K562 (cell line): ENCODE measurements at regions not wholly inside any gene's neighbourhood (a gene's known extent, or its start where the extent isn't known, plus 50 kb on each side); places are given as distances from the start of the nearest gene placed in this dataset.

ENCODE experiments used
- ATF7 ChIP-seq: fragments of 450-650 bp; IDR thresholded peaks from 2 replicates; pipeline ENCODE4 v1.7.1; 2014; ENCODE audit warnings: mild to moderate bottlenecking, moderate library complexity
- CC2D1A ChIP-seq: fragments of 450-650 bp; IDR thresholded peaks from 2 replicates; pipeline ENCODE4 v1.6.1; 2017; ENCODE audit warnings: mild to moderate bottlenecking
- CREM ChIP-seq: IDR thresholded peaks from 2 replicates; pipeline ENCODE4 v1.6.1; 2014; ENCODE audit warnings: antibody characterized with exemption, low read depth
- CSDE1 ChIP-seq, 2 experiments: fragments of 450-650 bp; IDR thresholded peaks; 2 replicates each; pipeline ENCODE4 v1.6.1; 2016; ENCODE audit warnings: mild to moderate bottlenecking in 1 of 2
- CXXC5 ChIP-seq: fragments of 250-450 bp; sonication (Bioruptor Pico); IDR thresholded peaks from 2 replicates; pipeline ENCODE4 v1.8.0; 2022; ENCODE audit warnings: inconsistent platforms, mild to moderate bottlenecking, moderate library complexity
- ETV1 ChIP-seq: fragments of 450-650 bp; conservative IDR thresholded peaks from 2 replicates; pipeline ENCODE4 v1.6.1; 2016; ENCODE audit warnings: missing genetic modification characterization, control low read depth, low read depth, missing compliant biosample characterization
- MAFG ChIP-seq: fragments of 450-650 bp; conservative IDR thresholded peaks from 2 replicates; pipeline ENCODE4 v1.6.1; 2016; ENCODE audit warnings: missing genetic modification characterization, missing compliant biosample characterization
- MTA1 ChIP-seq: fragments of 450-650 bp; IDR thresholded peaks from 2 replicates; pipeline ENCODE4 v1.6.1; 2017; ENCODE audit warnings: borderline replicate concordance
- POLR3G ChIP-seq: IDR thresholded peaks from 2 replicates; pipeline ENCODE4 v1.6.1; 2011; ENCODE audit not compliant: insufficient read length, insufficient replicate concordance; ENCODE audit errors: extremely low read depth
- RAD21 ChIP-seq, 2 experiments: fragments of 250-450 bp in 1 of 2; fragments of 450-650 bp in 1 of 2; sonication (Bioruptor Pico) in 1 of 2; formaldehyde crosslinking in 1 of 2; IDR thresholded peaks in 1 of 2; conservative IDR thresholded peaks in 1 of 2; 2 replicates each; pipeline versions ENCODE4 v1.4.0 to v1.8.0; 2020 to 2022; ENCODE audit warnings: mild to moderate bottlenecking in 2 of 2, moderate library complexity in 1 of 2
- REST ChIP-seq, 2 experiments: fragments of 450-650 bp; formaldehyde crosslinking in 1 of 2; IDR thresholded peaks; 2 replicates each; pipeline versions ENCODE4 v1.4.0 to v1.6.1; 2014 to 2020; ENCODE audit warnings: mild to moderate bottlenecking in 2 of 2, borderline replicate concordance in 1 of 2, low read depth in 1 of 2
- SMC3 ChIP-seq: conservative IDR thresholded peaks from 2 replicates; pipeline ENCODE4 v1.6.1; 2011; ENCODE audit warnings: low read depth, low read length, improper control_type of control experiment; ENCODE audit not compliant: insufficient read depth
- TF ChIP-seq, protein P1 (sequence below): fragments of 450-650 bp; IDR thresholded peaks from 2 replicates; pipeline ENCODE4 v1.6.1; 2016; ENCODE audit warnings: mild to moderate bottlenecking
- TF ChIP-seq, protein P2 (sequence below): fragments of 450-650 bp; IDR thresholded peaks from 2 replicates; pipeline ENCODE4 v1.6.1; 2016
- TF ChIP-seq, protein P3 (sequence below): fragments of 450-650 bp; formaldehyde crosslinking; IDR thresholded peaks from 2 replicates; pipeline ENCODE4 v1.4.0; 2020; ENCODE audit warnings: mild to moderate bottlenecking, moderate library complexity

GRCh38 chr3:152183473-152183872 lies 85.3 kb upstream of the MBNL1 start (continued):
- TF ChIP-seq, protein P1, sequence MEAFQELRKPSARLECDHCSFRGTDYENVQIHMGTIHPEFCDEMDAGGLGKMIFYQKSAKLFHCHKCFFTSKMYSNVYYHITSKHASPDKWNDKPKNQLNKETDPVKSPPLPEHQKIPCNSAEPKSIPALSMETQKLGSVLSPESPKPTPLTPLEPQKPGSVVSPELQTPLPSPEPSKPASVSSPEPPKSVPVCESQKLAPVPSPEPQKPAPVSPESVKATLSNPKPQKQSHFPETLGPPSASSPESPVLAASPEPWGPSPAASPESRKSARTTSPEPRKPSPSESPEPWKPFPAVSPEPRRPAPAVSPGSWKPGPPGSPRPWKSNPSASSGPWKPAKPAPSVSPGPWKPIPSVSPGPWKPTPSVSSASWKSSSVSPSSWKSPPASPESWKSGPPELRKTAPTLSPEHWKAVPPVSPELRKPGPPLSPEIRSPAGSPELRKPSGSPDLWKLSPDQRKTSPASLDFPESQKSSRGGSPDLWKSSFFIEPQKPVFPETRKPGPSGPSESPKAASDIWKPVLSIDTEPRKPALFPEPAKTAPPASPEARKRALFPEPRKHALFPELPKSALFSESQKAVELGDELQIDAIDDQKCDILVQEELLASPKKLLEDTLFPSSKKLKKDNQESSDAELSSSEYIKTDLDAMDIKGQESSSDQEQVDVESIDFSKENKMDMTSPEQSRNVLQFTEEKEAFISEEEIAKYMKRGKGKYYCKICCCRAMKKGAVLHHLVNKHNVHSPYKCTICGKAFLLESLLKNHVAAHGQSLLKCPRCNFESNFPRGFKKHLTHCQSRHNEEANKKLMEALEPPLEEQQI: no peak; the same call in 1 of the 2 replicates
- TF ChIP-seq CSDE1 (IDR thresholded peaks at IDR 0.05): no peak
- TF ChIP-seq, protein P2, sequence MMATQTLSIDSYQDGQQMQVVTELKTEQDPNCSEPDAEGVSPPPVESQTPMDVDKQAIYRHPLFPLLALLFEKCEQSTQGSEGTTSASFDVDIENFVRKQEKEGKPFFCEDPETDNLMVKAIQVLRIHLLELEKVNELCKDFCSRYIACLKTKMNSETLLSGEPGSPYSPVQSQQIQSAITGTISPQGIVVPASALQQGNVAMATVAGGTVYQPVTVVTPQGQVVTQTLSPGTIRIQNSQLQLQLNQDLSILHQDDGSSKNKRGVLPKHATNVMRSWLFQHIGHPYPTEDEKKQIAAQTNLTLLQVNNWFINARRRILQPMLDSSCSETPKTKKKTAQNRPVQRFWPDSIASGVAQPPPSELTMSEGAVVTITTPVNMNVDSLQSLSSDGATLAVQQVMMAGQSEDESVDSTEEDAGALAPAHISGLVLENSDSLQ: no peak
- TF ChIP-seq ATF7: peak; percentile 28; the same call in 1 of the 2 replicates
- TF ChIP-seq SMC3: peak; percentile 89
- 0 out of 2 replicates have a peak, but pooled peaks have one; percentile 14 for TF ChIP-seq ETV1 (tag)
- peak; percentile 37; the same call in 1 of the 2 replicates for TF ChIP-seq CXXC5 (CRISPR knock-in tag)
- TF ChIP-seq REST (IDR thresholded peaks at IDR 0.05; ENCODE audit: borderline replicate concordance): peak; percentile 86
- TF ChIP-seq REST (CRISPR knock-in tag; IDR thresholded peaks at IDR 0.05; ENCODE audit: low read depth): no peak
- TF ChIP-seq CREM: 0 out of 2 replicates have a peak, but pooled peaks have one; percentile 13
- peak; percentile 64 for TF ChIP-seq CC2D1A
- peak; percentile 83 to 94 for TF ChIP-seq RAD21 (CRISPR knock-in tag; conservative IDR thresholded peaks at IDR 0.05 in 1 of 2, IDR thresholded peaks at IDR 0.05 in 1 of 2)
- 0 out of 2 replicates have a peak, but pooled peaks have one; percentile 5 for TF ChIP-seq MAFG (tag)
- TF ChIP-seq POLR3G: no peak
- 0 out of 2 replicates have a peak, but pooled peaks have one; percentile 11 for TF ChIP-seq MTA1
- TF ChIP-seq, protein P3, sequence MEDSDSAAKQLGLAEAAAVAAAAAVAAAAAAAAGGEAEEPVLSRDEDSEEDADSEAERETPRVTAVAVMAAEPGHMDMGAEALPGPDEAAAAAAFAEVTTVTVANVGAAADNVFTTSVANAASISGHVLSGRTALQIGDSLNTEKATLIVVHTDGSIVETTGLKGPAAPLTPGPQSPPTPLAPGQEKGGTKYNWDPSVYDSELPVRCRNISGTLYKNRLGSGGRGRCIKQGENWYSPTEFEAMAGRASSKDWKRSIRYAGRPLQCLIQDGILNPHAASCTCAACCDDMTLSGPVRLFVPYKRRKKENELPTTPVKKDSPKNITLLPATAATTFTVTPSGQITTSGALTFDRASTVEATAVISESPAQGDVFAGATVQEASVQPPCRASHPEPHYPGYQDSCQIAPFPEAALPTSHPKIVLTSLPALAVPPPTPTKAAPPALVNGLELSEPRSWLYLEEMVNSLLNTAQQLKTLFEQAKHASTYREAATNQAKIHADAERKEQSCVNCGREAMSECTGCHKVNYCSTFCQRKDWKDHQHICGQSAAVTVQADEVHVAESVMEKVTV (CRISPR knock-in tag): peak; percentile 71
